Liver (tissue), 8 donors: ENCODE measurements at regions not wholly inside any gene's neighbourhood (a gene's known extent, or its start where the extent isn't known, plus 50 kb on each side); places are given as distances from the start of the nearest gene placed in this dataset.

Experiments used
- DNase-seq: peaks from one replicate; pipeline ENCODE4 v3.0.0-alpha.2; 2017; ENCODE audit warnings: low spot score
- H3K27ac ChIP-seq, 2 donors: one replicate each; pipeline ENCODE4 v1.7.0; 2013; ENCODE audit warnings: inconsistent platforms in 2 of 2, low read length in 2 of 2, control low read depth in 1 of 2, low read depth in 1 of 2, mild to moderate bottlenecking in 1 of 2
- H3K27me3 ChIP-seq, 4 donors: one replicate each; pipeline versions ENCODE4 v1.6.1 to v1.7.0; 2013; ENCODE audit warnings: low read length in 3 of 4, inconsistent platforms in 1 of 4, mild to moderate bottlenecking in 1 of 4, moderate library complexity in 1 of 4; ENCODE audit not compliant: control insufficient read depth in 4 of 4, insufficient read depth in 4 of 4
- H3K36me3 ChIP-seq, 4 donors: one replicate each; pipeline versions ENCODE4 v1.6.1 to v1.7.0; 2013; ENCODE audit warnings: low read length in 3 of 4, mild to moderate bottlenecking in 3 of 4, low read depth in 1 of 4, moderate library complexity in 1 of 4; ENCODE audit not compliant: control insufficient read depth in 4 of 4, insufficient read depth in 3 of 4
- H3K4me1 ChIP-seq, 4 donors: one replicate each; pipeline versions ENCODE4 v1.6.1 to v1.7.0; 2013; ENCODE audit warnings: low read length in 3 of 4, mild to moderate bottlenecking in 3 of 4, moderate library complexity in 1 of 4; ENCODE audit not compliant: control insufficient read depth in 4 of 4, insufficient read depth in 4 of 4
- H3K4me3 ChIP-seq, 3 donors: one replicate each; pipeline versions ENCODE4 v1.6.1 to v1.7.0; 2013; ENCODE audit warnings: low read length in 3 of 3, control low read depth in 1 of 3, low read depth in 1 of 3, mild to moderate bottlenecking in 1 of 3
- H3K9ac ChIP-seq, 2 donors: one replicate each; pipeline ENCODE4 v1.7.0; 2013; ENCODE audit warnings: low read length in 2 of 2, mild to moderate bottlenecking in 2 of 2, moderate library complexity in 2 of 2, control low read depth in 1 of 2, low read depth in 1 of 2
- H3K9me3 ChIP-seq, 4 donors: one replicate each; pipeline versions ENCODE4 v1.6.1 to v1.7.0; 2013; ENCODE audit warnings: low read length in 3 of 4; ENCODE audit not compliant: control insufficient read depth in 4 of 4
- ATF3 ChIP-seq: IDR thresholded peaks from 2 replicates; pipeline ENCODE4 v1.6.1; 2016; ENCODE audit warnings: antibody characterized with exemption
- EGR1 ChIP-seq, 2 donors: IDR thresholded peaks; 2 replicates each; pipeline ENCODE4 v1.6.1; 2016 to 2018; ENCODE audit warnings: antibody characterized with exemption in 2 of 2, low read depth in 2 of 2
- FOXA1 ChIP-seq: IDR thresholded peaks from 2 replicates; pipeline ENCODE4 v1.6.1; 2016; ENCODE audit warnings: antibody characterized with exemption
- FOXA2 ChIP-seq: IDR thresholded peaks from 2 replicates; pipeline ENCODE4 v1.6.1; 2016; ENCODE audit warnings: antibody characterized with exemption
- HNF4A ChIP-seq, 2 donors: conservative IDR thresholded peaks; 2 replicates each; pipeline ENCODE4 v1.6.1; 2016; ENCODE audit warnings: antibody characterized with exemption in 2 of 2, mild to moderate bottlenecking in 2 of 2
- JUND ChIP-seq, 2 donors: IDR thresholded peaks; 2 replicates each; pipeline ENCODE4 v1.6.1; 2016; ENCODE audit warnings: antibody characterized with exemption in 2 of 2
- MAX ChIP-seq: IDR thresholded peaks from 2 replicates; pipeline ENCODE4 v1.6.1; 2016; ENCODE audit warnings: antibody characterized with exemption
- RAD21 ChIP-seq, 2 donors: IDR thresholded peaks; 2 replicates each; pipeline ENCODE4 v1.6.1; 2016; ENCODE audit warnings: antibody characterized with exemption in 2 of 2, mild to moderate bottlenecking in 2 of 2
- RXRA ChIP-seq, 2 donors: IDR thresholded peaks; 2 replicates each; pipeline ENCODE4 v1.6.1; 2017 to 2018; ENCODE audit warnings: antibody characterized with exemption in 2 of 2, mild to moderate bottlenecking in 1 of 2
- SP1 ChIP-seq: IDR thresholded peaks from 2 replicates; pipeline ENCODE4 v1.6.1; 2018; ENCODE audit warnings: antibody characterized with exemption, mild to moderate bottlenecking
- TAF1 ChIP-seq: conservative IDR thresholded peaks from 2 replicates; pipeline ENCODE4 v1.6.1; 2016; ENCODE audit warnings: antibody characterized with exemption, mild to moderate bottlenecking
- YY1 ChIP-seq: IDR thresholded peaks from 2 replicates; pipeline ENCODE4 v1.6.1; 2016; ENCODE audit warnings: antibody characterized with exemption, mild to moderate bottlenecking
- WGBS: extraction: QIAGEN DNeasy Blood & Tissue Kit; methylation state at CpG from one replicate; pipeline ENCODE4 v1.1.7; 2013; 5-methylcytosine and 5-hydroxymethylcytosine counted together
- TF ChIP-seq, protein P1 (sequence below): IDR thresholded peaks from 2 replicates; pipeline ENCODE4 v1.6.1; 2016; ENCODE audit warnings: antibody characterized with exemption, mild to moderate bottlenecking
- TF ChIP-seq, protein P2 (sequence below): IDR thresholded peaks from 2 replicates; pipeline ENCODE4 v1.6.1; 2016; ENCODE audit warnings: antibody characterized with exemption
- TF ChIP-seq, protein P3 (sequence below): fragments of 150-350 bp; IDR thresholded peaks from 2 replicates; pipeline ENCODE4 v1.5.1; 2017; ENCODE audit warnings: improper control_type of control experiment, low read depth, low read length; ENCODE audit not compliant: missing input control
- donor health status: healthy.
- donor health status: healthy.
- donor health status: healthy.
- donor health status: healthy.
- donor health status: healthy.

GRCh38 chrX:35285289-35285962, 342.8 kb downstream of the FAM47B start (continued):
- no peak for TF ChIP-seq ATF3
- no peak for TF ChIP-seq FOXA1
- no peak for TF ChIP-seq TAF1
- TF ChIP-seq EGR1 (IDR thresholded peaks at IDR 0.05; ENCODE audit: low read depth in 2 of 2) = no peak

DNA sequence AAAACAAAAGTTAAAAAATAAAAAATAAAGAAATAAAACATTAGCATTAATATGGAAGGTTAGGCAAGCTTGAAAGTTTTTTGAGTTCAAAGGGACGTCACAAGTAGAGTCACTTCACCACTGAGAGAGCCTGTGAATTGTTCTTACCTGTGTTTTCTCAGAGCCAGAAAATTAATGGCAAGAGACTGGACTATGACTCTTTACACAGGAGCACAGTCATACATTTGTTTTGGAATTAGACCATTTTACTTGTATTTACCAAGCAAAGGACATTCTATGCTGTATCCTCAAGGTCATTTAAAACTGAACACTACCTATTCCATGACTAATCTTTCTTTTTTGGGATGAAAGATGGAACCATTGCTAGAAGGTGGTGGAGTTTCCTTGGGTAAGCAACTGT, 346.1 kb downstream of the FAM47B start:
- Histone ChIP-seq H3K4me1 (peaks cover 0 to 13% (median 7%) of the 10 kb centered on the region in 4 donors), H3K4me3 (no peak overlapping the region), H3K27me3 (no peaks in the 10 kb centered on the region), H3K9me3 (no peaks in the 10 kb centered on the region), H3K9ac (no peak overlapping the region), H3K27ac (peak overlapping the region in 1 of 2 donors; percentile 62), H3K36me3 (no peaks in the 10 kb centered on the region)
- 30% methylated on average over 1 of the region's 1 CpG for WGBS
- no peak for TF ChIP-seq TAF1
- TF ChIP-seq FOXA2 = peak; percentile 58
- TF ChIP-seq RAD21 (IDR thresholded peaks at IDR 0.05) = peak in 1 of 2 donors; percentile 19
- TF ChIP-seq, protein P1, sequence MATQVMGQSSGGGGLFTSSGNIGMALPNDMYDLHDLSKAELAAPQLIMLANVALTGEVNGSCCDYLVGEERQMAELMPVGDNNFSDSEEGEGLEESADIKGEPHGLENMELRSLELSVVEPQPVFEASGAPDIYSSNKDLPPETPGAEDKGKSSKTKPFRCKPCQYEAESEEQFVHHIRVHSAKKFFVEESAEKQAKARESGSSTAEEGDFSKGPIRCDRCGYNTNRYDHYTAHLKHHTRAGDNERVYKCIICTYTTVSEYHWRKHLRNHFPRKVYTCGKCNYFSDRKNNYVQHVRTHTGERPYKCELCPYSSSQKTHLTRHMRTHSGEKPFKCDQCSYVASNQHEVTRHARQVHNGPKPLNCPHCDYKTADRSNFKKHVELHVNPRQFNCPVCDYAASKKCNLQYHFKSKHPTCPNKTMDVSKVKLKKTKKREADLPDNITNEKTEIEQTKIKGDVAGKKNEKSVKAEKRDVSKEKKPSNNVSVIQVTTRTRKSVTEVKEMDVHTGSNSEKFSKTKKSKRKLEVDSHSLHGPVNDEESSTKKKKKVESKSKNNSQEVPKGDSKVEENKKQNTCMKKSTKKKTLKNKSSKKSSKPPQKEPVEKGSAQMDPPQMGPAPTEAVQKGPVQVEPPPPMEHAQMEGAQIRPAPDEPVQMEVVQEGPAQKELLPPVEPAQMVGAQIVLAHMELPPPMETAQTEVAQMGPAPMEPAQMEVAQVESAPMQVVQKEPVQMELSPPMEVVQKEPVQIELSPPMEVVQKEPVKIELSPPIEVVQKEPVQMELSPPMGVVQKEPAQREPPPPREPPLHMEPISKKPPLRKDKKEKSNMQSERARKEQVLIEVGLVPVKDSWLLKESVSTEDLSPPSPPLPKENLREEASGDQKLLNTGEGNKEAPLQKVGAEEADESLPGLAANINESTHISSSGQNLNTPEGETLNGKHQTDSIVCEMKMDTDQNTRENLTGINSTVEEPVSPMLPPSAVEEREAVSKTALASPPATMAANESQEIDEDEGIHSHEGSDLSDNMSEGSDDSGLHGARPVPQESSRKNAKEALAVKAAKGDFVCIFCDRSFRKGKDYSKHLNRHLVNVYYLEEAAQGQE = no peak
- TF ChIP-seq MAX = peak; percentile 23
- TF ChIP-seq, protein P2, sequence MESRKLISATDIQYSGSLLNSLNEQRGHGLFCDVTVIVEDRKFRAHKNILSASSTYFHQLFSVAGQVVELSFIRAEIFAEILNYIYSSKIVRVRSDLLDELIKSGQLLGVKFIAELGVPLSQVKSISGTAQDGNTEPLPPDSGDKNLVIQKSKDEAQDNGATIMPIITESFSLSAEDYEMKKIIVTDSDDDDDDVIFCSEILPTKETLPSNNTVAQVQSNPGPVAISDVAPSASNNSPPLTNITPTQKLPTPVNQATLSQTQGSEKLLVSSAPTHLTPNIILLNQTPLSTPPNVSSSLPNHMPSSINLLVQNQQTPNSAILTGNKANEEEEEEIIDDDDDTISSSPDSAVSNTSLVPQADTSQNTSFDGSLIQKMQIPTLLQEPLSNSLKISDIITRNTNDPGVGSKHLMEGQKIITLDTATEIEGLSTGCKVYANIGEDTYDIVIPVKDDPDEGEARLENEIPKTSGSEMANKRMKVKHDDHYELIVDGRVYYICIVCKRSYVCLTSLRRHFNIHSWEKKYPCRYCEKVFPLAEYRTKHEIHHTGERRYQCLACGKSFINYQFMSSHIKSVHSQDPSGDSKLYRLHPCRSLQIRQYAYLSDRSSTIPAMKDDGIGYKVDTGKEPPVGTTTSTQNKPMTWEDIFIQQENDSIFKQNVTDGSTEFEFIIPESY = no peak
- TF ChIP-seq HNF4A (conservative IDR thresholded peaks at IDR 0.05) = peak; percentile 76 to 80
- TF ChIP-seq YY1 = peak; percentile 53
- TF ChIP-seq, protein P3, sequence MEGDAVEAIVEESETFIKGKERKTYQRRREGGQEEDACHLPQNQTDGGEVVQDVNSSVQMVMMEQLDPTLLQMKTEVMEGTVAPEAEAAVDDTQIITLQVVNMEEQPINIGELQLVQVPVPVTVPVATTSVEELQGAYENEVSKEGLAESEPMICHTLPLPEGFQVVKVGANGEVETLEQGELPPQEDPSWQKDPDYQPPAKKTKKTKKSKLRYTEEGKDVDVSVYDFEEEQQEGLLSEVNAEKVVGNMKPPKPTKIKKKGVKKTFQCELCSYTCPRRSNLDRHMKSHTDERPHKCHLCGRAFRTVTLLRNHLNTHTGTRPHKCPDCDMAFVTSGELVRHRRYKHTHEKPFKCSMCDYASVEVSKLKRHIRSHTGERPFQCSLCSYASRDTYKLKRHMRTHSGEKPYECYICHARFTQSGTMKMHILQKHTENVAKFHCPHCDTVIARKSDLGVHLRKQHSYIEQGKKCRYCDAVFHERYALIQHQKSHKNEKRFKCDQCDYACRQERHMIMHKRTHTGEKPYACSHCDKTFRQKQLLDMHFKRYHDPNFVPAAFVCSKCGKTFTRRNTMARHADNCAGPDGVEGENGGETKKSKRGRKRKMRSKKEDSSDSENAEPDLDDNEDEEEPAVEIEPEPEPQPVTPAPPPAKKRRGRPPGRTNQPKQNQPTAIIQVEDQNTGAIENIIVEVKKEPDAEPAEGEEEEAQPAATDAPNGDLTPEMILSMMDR = no peak
- peak; percentile 51 for TF ChIP-seq FOXA1
- TF ChIP-seq EGR1 (IDR thresholded peaks at IDR 0.05; ENCODE audit: low read depth in 2 of 2) = no peak
- peak in 1 of 2 donors; percentile 66 for TF ChIP-seq JUND (IDR thresholded peaks at IDR 0.05)
- peak; percentile 64 for TF ChIP-seq SP1
- peak; percentile 15 to 65 for TF ChIP-seq RXRA (IDR thresholded peaks at IDR 0.05)
- no peak for TF ChIP-seq ATF3
- DNase-seq = no peak
